ENCODE measurements at regions not wholly inside any gene's neighbourhood (a gene's known extent, or its start where the extent isn't known, plus 50 kb on each side); places are given as distances from the start of the nearest gene placed in this dataset.

DNA sequence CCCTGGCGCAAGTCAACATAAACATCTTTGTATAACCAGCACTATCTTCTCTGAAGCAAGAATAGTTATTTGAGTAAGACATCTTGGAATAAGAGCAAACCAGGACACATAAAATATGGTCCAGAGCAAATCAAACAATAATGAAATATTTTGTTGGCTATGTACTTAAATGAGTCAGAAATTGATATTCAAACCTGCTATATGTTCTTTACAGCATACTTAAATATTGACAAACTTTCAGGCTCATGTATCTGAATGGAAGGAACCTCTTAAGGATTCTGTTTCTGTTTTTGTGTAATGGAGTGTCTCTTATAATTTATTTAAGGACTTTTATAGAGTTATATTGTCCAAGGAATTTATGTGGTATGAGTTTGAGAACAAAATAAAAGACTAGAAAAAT is 747.3 kb downstream of the EFNA5 start:
- H2AFZ ChIP-seq (ENCODE audit: low read length, unreplicated experiment) = no peak overlapping the region
- no peaks in the 10 kb centered on the region for H3K36me3 ChIP-seq (ENCODE audit: insufficient read depth, low read length)

DNA sequence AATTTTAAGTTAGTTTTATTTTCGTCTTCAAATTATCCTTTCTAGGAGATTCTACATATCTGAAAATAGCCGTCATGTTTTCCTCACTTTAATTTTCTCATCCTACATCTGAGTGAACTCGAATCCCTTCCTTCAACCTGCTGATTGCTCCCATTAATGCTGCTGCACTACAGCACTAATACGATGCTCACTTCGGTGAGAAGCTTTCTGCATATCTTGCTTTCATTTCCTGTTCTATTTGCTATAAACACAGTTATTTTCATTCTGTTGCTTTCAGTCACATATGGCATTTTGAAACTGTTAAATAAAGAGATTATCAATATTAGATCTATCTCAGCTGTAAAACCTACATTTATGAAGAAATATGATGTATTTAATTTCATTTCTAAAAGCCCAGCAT is 749.2 kb downstream of the EFNA5 start:
- H2AFZ ChIP-seq (ENCODE audit: low read length, unreplicated experiment) = no peak overlapping the region
- H3K79me2 ChIP-seq (ENCODE audit: control insufficient read depth, insufficient read depth, low read length, unreplicated experiment) = no peaks in the 10 kb centered on the region
- no peaks in the 10 kb centered on the region for H3K27me3 ChIP-seq (ENCODE audit: insufficient read depth, low read length)
- H3K27ac ChIP-seq (ENCODE audit: low read depth, low read length) = no peak overlapping the region
- no peak overlapping the region for H3K4me3 ChIP-seq (ENCODE audit: low read depth, low read length)
- no peaks in the 10 kb centered on the region for H3K36me3 ChIP-seq (ENCODE audit: insufficient read depth, low read length)
- no peaks in the 10 kb centered on the region for H3K4me1 ChIP-seq (ENCODE audit: control insufficient read depth, insufficient read depth, low read length, unreplicated experiment)

More for the DNA sequence above, 747.3 kb downstream of the EFNA5 start:
- Histone ChIP-seq H3K27me3 (ENCODE audit: insufficient read depth, low read length) (no peaks in the 10 kb centered on the region), H3K4me3 (ENCODE audit: low read depth, low read length) (no peak overlapping the region), H3K27ac (ENCODE audit: low read depth, low read length) (no peak overlapping the region), H3K4me1 (ENCODE audit: control insufficient read depth, insufficient read depth, low read length, unreplicated experiment) (no peaks in the 10 kb centered on the region), H3K79me2 (ENCODE audit: control insufficient read depth, insufficient read depth, low read length, unreplicated experiment) (no peaks in the 10 kb centered on the region)

DNA sequence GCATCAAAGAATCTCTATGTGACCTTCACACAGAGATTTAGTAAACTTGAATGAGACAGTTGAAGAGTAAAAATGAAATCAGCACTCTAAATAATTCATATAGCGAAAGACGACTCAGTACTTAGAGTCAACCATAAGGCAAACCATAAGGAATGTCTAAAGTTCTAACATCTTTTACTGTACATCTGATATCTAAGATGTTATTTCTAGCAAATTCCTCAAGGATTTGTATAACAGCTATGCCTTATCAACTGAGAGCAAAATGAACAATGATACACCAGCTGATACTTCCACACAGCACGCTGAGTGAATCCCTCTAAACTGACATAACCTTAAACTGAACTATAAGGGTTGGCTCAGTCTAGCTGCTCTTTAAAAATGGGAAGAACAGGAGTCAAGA is 760.3 kb downstream of the EFNA5 start:
- H3K4me1 ChIP-seq (ENCODE audit: control insufficient read depth, insufficient read depth, low read length, unreplicated experiment) = no peaks in the 10 kb centered on the region
- H3K27ac ChIP-seq (ENCODE audit: low read depth, low read length) = no peak overlapping the region
- no peak overlapping the region for H2AFZ ChIP-seq (ENCODE audit: low read length, unreplicated experiment)
- no peaks in the 10 kb centered on the region for H3K27me3 ChIP-seq (ENCODE audit: insufficient read depth, low read length)
- H3K4me3 ChIP-seq (ENCODE audit: low read depth, low read length) = no peak overlapping the region
- no peaks in the 10 kb centered on the region for H3K79me2 ChIP-seq (ENCODE audit: control insufficient read depth, insufficient read depth, low read length, unreplicated experiment)
- H3K36me3 ChIP-seq (ENCODE audit: insufficient read depth, low read length) = no peaks in the 10 kb centered on the region

DNA sequence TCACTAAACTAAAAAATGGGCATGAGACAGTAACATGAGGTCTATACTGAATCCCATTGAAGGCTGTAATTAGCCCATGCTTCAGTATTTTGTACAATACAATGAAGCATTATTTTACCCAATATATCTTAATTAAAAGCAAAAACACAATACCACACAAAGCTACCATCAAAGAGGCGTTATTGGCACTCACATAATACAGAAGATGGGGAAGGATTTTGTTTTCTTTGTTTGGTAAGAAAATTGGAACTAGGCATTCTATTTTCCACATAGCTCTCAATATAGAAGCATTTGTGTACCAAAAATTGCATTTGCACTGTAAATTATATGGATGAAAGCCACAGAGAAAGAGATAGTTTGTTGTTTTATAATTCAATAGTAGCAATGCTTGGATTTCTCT is 761.0 kb downstream of the EFNA5 start:
- H3K4me3 ChIP-seq (ENCODE audit: low read depth, low read length) = no peak overlapping the region
- H3K36me3 ChIP-seq (ENCODE audit: insufficient read depth, low read length) = no peaks in the 10 kb centered on the region
- no peak overlapping the region for H3K27ac ChIP-seq (ENCODE audit: low read depth, low read length)
- no peaks in the 10 kb centered on the region for H3K4me1 ChIP-seq (ENCODE audit: control insufficient read depth, insufficient read depth, low read length, unreplicated experiment)
- no peaks in the 10 kb centered on the region for H3K79me2 ChIP-seq (ENCODE audit: control insufficient read depth, insufficient read depth, low read length, unreplicated experiment)
- H3K27me3 ChIP-seq (ENCODE audit: insufficient read depth, low read length) = no peaks in the 10 kb centered on the region
- no peak overlapping the region for H2AFZ ChIP-seq (ENCODE audit: low read length, unreplicated experiment)

DNA sequence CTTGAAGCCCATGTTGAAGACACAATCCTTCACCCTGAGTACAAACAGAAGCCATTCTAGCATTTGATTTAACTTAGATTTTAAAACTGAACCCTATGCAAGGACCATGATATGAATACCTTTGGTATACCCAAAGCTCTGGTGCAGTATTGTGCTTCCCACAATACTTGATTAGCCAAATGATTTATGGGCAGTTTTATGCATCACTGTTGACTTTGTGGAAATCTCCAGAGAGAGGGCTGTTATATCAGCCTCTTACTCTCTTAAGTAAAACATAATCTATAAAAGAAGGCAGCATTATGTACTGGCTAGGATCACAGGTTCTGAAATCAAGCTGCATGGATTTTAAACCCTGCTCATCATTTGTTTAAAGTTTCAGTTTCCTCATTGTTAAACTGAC is 762.8 kb downstream of the EFNA5 start:
- Histone ChIP-seq H3K4me3 (ENCODE audit: low read depth, low read length) (peak overlapping the region; percentile 1; the same call in 1 of the 2 replicates), H3K27ac (ENCODE audit: low read depth, low read length) (no peak overlapping the region), H3K79me2 (ENCODE audit: control insufficient read depth, insufficient read depth, low read length, unreplicated experiment) (no peaks in the 10 kb centered on the region), H3K27me3 (ENCODE audit: insufficient read depth, low read length) (no peaks in the 10 kb centered on the region), H3K4me1 (ENCODE audit: control insufficient read depth, insufficient read depth, low read length, unreplicated experiment) (no peaks in the 10 kb centered on the region), H3K36me3 (ENCODE audit: insufficient read depth, low read length) (no peaks in the 10 kb centered on the region), H2AFZ (ENCODE audit: low read length, unreplicated experiment) (peak overlapping the region; percentile 61)

DNA sequence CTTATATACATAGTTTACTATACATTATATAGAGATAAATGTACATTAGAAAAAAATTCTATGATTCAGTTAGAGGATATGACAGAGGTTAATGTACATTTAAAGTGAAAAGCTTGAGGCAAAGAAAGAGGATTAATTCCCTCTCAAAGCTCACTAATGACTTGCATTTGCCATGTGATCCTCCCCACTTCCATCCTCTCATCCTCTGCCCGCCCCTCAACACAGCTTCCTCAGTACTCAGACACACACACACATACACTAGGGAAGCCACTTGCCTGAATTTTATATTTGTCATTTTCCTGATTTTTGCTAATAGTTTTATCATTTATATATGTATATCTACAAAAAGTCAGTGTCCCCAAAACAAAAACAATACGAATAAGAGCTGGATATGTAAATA is 764.5 kb downstream of the EFNA5 start:
- Histone ChIP-seq H3K36me3 (ENCODE audit: insufficient read depth, low read length) (no peaks in the 10 kb centered on the region), H3K4me3 (ENCODE audit: low read depth, low read length) (no peak overlapping the region), H2AFZ (ENCODE audit: low read length, unreplicated experiment) (no peak overlapping the region), H3K4me1 (ENCODE audit: control insufficient read depth, insufficient read depth, low read length, unreplicated experiment) (no peaks in the 10 kb centered on the region), H3K27ac (ENCODE audit: low read depth, low read length) (no peak overlapping the region), H3K27me3 (ENCODE audit: insufficient read depth, low read length) (no peaks in the 10 kb centered on the region), H3K79me2 (ENCODE audit: control insufficient read depth, insufficient read depth, low read length, unreplicated experiment) (no peaks in the 10 kb centered on the region)

DNA sequence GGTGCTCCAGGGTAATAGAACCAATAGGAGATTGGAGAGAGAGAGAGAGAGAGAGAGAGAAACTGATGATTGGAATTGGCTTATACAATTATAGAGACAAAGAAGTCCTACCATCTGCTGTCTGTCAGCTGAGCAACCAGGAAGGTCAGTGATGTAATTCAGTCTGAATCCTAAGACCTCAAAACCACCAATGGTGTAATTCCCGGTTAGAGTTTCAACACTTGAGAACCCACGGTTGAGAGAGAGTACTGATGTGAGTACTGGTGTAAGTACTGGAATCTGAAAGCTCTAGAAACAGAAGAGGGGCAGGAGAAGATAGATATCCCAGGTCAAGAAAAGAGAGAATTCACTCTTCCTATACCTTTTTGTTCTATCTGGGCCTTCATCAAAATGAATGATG is 775.8 kb downstream of the EFNA5 start:
- Histone ChIP-seq H3K79me2 (ENCODE audit: control insufficient read depth, insufficient read depth, low read length, unreplicated experiment) (no peaks in the 10 kb centered on the region), H3K4me3 (ENCODE audit: low read depth, low read length) (no peak overlapping the region), H3K27me3 (ENCODE audit: insufficient read depth, low read length) (no peaks in the 10 kb centered on the region), H3K4me1 (ENCODE audit: control insufficient read depth, insufficient read depth, low read length, unreplicated experiment) (no peaks in the 10 kb centered on the region), H2AFZ (ENCODE audit: low read length, unreplicated experiment) (no peak overlapping the region), H3K27ac (ENCODE audit: low read depth, low read length) (no peak overlapping the region), H3K36me3 (ENCODE audit: insufficient read depth, low read length) (no peaks in the 10 kb centered on the region)

DNA sequence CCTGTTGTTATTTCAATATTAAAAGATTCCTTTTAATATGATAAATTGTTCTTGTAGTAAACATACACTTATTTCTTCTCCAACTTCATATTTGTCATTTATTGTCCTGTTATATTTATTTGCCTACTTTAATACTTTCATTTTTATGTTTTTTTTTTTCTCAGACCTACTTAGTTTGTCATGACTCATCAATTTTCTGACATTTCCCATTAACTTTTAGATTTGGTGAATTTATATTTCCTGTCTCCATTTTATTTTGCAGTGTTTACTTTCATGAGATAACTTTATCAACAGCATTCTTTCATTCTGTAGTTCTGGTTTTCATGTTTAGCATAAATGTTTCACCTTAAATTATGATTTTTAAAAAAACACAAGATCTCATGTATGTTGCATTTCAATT is 788.7 kb downstream of the EFNA5 start:
- Histone ChIP-seq H3K4me1 (ENCODE audit: control insufficient read depth, insufficient read depth, low read length, unreplicated experiment) (no peaks in the 10 kb centered on the region), H3K27me3 (ENCODE audit: insufficient read depth, low read length) (no peaks in the 10 kb centered on the region), H3K4me3 (ENCODE audit: low read depth, low read length) (no peak overlapping the region), H3K36me3 (ENCODE audit: insufficient read depth, low read length) (no peaks in the 10 kb centered on the region), H2AFZ (ENCODE audit: low read length, unreplicated experiment) (no peak overlapping the region), H3K79me2 (ENCODE audit: control insufficient read depth, insufficient read depth, low read length, unreplicated experiment) (no peaks in the 10 kb centered on the region), H3K27ac (ENCODE audit: low read depth, low read length) (no peak overlapping the region)

DNA sequence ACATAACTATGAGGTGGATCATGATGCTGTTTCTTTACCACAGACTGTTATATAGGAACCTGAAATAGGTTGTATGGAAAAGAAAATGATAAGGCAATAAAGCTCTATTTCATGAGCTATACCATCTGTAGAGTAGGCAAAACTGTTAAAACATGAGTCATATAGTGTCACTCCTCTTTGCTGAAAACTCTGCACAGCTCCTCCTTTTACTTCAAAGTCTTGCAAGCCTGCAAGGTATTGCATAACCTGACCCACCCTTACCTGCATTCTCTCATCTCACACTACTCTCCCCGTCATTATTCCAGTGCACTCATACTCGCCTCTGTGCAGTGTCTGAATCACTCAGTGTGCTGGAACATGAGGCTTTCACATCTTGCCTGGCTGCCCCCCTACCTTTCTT is 790.1 kb downstream of the EFNA5 start:
- Histone ChIP-seq H3K27me3 (ENCODE audit: insufficient read depth, low read length) (no peaks in the 10 kb centered on the region), H3K4me3 (ENCODE audit: low read depth, low read length) (no peak overlapping the region), H3K4me1 (ENCODE audit: control insufficient read depth, insufficient read depth, low read length, unreplicated experiment) (no peaks in the 10 kb centered on the region), H3K27ac (ENCODE audit: low read depth, low read length) (no peak overlapping the region), H3K79me2 (ENCODE audit: control insufficient read depth, insufficient read depth, low read length, unreplicated experiment) (no peaks in the 10 kb centered on the region), H3K36me3 (ENCODE audit: insufficient read depth, low read length) (no peaks in the 10 kb centered on the region), H2AFZ (ENCODE audit: low read length, unreplicated experiment) (no peak overlapping the region)

DNA sequence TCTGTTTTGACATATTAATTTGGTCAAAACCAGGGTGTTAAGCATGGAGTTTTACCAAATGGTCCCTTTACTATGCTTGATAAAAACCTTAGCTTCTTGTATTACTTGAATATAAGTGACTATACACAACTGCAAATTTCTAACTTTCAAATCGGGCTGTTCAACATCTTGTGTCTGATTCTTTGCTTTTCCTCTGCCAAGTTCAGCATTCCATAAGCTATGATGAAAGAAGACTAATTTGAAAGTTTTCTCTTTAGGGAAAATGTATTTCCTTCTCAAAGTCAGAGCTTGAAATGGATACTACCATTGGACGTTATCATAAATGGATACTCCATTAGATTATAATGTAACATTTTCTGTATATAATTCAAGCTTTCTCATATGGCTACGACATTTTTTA is 792.9 kb downstream of the EFNA5 start:
- H3K36me3 ChIP-seq (ENCODE audit: insufficient read depth, low read length) = no peaks in the 10 kb centered on the region
- no peak overlapping the region for H3K27ac ChIP-seq (ENCODE audit: low read depth, low read length)
- H3K4me1 ChIP-seq (ENCODE audit: control insufficient read depth, insufficient read depth, low read length, unreplicated experiment) = no peaks in the 10 kb centered on the region
- no peak overlapping the region for H2AFZ ChIP-seq (ENCODE audit: low read length, unreplicated experiment)
- H3K4me3 ChIP-seq (ENCODE audit: low read depth, low read length) = no peak overlapping the region
- H3K27me3 ChIP-seq (ENCODE audit: insufficient read depth, low read length) = no peaks in the 10 kb centered on the region
- H3K79me2 ChIP-seq (ENCODE audit: control insufficient read depth, insufficient read depth, low read length, unreplicated experiment) = no peaks in the 10 kb centered on the region

DNA sequence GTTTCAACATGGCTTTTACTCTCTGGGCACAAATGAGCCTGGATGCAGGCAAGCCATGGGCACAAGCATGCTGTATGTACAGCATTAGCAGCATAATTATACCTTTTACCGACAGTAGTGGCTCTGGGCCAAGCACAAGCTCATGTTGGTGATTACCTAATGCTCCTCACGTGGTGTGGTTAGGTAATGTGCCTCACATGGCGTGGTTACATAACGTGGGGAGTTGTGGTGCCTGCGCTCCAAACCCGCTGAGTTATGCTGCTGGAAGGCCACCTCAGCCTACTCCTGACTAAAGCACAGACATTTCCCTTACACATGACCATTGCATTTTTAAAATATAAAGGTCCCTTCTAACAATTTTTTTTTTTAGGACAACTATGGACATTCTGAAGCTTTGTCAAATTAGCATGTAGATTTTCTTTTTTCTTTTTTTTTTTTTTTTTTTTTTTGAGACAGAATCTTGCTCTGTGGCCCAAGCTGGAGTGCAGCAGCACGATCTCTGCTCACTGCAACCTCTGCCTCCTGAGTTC is 794.0 kb downstream of the EFNA5 start:
- Histone ChIP-seq H2AFZ (ENCODE audit: low read length, unreplicated experiment) (no peak overlapping the region), H3K4me3 (ENCODE audit: low read depth, low read length) (no peak overlapping the region), H3K4me1 (ENCODE audit: control insufficient read depth, insufficient read depth, low read length, unreplicated experiment) (no peaks in the 10 kb centered on the region), H3K36me3 (ENCODE audit: insufficient read depth, low read length) (no peaks in the 10 kb centered on the region), H3K79me2 (ENCODE audit: control insufficient read depth, insufficient read depth, low read length, unreplicated experiment) (no peaks in the 10 kb centered on the region), H3K27ac (ENCODE audit: low read depth, low read length) (no peak overlapping the region), H3K27me3 (ENCODE audit: insufficient read depth, low read length) (no peaks in the 10 kb centered on the region)

Data from ACC112 (cell line).